Amniotic epithelial cell (primary cell): ENCODE measurements at regions not wholly inside any gene's neighbourhood (a gene's known extent, or its start where the extent isn't known, plus 50 kb on each side); places are given as distances from the start of the nearest gene placed in this dataset.
A peak's percentile ranks its signal among the peaks of the same experiment; 100 is the strongest.
"Not testable (repeated sequence)": the region's sequence is repeated elsewhere in the genome, so short reads cannot be mapped to it uniquely, and the experiment has no call there.

Source experiments
- DNase-seq: peaks from one replicate; pipeline ENCODE4 v3.0.0-alpha.2; 2010; ENCODE audit warnings: low read depth

DNA sequence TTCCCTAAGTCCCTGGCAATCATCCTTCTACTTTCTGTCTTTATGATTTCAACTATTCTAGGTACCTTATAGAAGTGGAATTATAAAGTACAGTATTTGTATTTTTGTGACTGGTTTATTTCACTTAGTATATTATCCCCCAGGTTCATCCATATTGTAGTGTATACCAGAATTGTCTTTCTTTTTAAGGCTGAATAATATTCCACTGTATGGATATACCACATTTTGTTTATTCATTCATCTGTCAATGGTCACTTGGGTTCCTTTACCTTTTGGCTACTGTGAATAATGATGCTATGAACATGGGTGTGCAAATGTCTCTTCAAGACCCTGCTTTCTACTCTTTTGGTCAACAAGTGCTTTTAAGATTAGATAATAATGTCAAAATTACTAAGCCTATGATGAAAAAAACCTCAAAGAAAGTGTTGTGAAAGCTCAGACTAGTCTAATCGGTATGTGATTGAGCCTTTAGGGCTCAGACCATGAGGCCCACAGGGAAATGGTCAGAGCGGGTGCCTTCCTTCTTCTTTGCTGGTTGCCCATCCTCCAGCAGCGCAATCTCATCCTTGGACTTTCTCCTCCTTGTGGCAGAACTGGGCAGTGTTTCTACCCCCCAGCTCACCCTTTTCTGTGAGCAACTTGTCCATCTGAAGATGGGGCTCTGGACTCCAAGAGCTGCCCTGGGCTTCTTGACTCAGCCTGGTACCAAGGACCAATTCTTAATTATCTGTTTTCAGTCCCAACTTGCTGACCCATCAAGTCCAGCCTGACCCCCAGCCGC is 105.4 kb downstream of the TTC8 start:
- DNase-seq, result peak; percentile 32

- DNase-seq, result no peak
These were observed 107.1 kb downstream of the TTC8 start for GRCh38 chr14:88931321-88932110.

GRCh38 chr14:88933191-88933590 is 108.7 kb downstream of the TTC8 start:
- DNase-seq, result no peak

DNA sequence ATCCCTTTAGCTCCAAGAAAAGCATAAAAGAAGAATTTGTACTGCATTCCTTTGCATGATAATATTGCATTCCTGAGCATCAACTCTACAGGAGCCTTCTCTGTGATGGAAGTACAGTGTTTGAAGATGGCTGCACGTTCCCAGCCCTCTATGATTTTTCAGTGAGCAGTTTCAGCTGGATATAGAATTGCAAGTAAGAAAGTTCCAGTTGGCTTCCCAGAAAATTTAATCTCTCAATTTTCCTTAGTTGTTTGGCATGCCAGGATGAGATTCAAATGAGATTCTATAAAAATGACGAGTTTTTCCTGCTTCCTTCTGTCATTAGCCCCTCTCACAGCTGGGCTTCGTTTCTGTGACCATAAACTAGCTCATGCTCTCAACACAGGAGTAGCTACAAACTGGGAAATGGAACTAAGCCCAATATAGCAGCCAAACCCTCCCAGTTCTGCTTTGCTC is 109.9 kb downstream of the TTC8 start:
- DNase-seq, result no peak

DNA sequence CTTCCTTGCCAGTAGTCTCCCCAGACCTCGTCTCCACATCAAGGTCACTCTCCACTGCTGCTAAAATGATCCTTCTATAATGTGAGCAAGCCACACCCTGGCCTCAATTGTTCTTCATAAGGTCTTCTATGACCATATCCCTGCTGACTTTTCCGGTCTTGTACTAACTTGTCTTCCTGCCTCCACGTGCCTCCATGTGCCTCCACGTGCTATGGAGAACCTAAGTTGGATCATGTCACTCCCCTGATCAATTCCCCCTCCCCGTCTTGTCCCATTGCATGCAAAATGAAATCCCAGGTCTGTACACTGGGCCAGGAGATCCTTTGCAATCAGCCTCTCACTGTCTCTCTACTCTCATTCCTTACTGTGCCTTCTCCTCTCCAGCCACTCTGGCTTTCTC is 110.6 kb downstream of the TTC8 start:
- DNase-seq, result no peak

DNA sequence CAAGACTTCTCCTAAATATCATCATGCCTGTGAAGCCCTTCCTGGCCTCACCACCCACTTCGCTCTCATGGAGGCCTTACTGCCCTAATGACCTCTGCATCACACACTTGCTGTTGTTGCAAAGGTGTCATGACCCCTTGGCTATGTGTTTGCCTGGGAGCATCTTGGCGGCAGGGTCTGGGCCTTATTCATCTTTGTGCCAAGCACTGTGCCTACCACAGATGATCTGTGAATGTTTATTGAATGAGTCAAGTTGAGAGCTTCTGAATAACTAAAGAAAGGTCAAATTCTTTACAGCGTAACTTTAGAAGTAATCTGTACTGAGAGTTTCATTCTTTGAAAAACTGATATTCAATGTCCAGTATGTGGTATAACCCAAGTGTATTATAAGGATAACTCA is 113.3 kb downstream of the TTC8 start:
- peak; percentile 6 for DNase-seq

- no peak for DNase-seq
These were observed 116.2 kb downstream of the TTC8 start for GRCh38 chr14:88940671-88941070.

DNA sequence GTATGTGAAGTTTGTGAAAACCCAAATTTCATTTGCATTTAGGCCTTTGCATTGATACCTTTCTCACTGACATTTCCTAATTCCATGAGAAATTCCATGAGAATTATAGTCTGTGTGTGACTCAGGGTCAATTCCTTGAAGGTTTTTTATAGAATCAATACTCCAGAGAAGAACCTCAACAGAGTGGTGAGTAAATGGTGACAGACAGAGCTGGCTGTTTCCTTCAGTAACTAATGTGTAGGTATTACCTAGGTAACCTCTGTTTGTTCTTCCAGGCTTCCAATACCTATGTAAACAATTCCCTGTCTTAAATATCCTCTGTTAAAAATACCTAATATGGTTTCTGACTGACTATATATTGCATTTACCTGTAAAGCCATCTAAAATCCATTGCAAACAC is 117.0 kb downstream of the TTC8 start:
- DNase-seq, result no peak

GRCh38 chr14:88947646-88948598 is 123.5 kb downstream of the TTC8 start:
- DNase-seq, result peak; percentile 57

GRCh38 chr14:88950069-88950468 is 125.6 kb downstream of the TTC8 start:
- no peak for DNase-seq

- no peak for DNase-seq
These were observed 126.9 kb downstream of the TTC8 start for GRCh38 chr14:88951370-88951769.

- DNase-seq, result no peak
These were observed 128.4 kb downstream of the TTC8 start for GRCh38 chr14:88952901-88953300.

GRCh38 chr14:88955455-88955854 is 131.0 kb downstream of the TTC8 start:
- no peak for DNase-seq

DNA sequence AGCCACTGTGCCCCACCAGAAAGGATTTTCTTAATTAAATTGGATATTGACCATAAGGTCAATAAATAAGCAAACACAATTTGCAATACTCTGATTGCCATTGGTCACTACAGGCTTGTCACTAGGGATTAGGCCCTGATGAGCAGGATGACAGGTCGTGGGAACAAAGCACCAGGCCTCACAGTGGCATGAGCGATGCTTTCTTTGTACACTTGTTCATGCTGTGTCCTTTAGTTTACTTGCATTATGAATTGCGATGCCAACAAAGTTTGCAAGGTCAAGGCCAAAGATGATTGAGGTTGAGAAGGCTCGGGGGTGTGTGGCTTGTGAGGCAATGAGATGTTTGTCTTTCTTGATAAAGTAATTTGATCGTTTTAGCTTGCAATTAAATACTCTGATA is 136.0 kb downstream of the TTC8 start:
- no peak for DNase-seq

GRCh38 chr14:88961214-88961613 is 136.8 kb downstream of the TTC8 start:
- no peak for DNase-seq

DNA sequence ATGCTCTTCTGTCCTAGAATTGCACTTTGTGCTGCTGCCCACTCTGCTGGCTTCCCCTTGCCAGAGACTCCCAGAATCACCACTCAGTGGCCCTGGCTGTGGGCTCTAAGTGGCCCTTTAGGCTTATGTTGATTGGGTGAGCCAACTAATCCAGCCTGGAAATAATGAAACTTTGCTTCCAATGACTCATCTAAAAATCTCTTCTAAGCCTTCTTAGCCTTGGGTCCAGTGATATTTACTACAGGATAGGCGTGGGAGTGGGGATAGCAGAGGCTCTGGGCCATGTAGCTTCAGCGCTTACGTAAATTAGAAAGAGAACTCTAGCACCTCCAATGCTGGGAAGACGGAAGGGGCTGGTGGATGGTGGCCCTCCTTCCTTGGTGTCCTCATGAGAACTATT is 137.9 kb downstream of the TTC8 start:
- DNase-seq, result peak; percentile 57

GRCh38 chr14:88967299-88967698 is 142.8 kb downstream of the TTC8 start:
- no peak for DNase-seq

DNA sequence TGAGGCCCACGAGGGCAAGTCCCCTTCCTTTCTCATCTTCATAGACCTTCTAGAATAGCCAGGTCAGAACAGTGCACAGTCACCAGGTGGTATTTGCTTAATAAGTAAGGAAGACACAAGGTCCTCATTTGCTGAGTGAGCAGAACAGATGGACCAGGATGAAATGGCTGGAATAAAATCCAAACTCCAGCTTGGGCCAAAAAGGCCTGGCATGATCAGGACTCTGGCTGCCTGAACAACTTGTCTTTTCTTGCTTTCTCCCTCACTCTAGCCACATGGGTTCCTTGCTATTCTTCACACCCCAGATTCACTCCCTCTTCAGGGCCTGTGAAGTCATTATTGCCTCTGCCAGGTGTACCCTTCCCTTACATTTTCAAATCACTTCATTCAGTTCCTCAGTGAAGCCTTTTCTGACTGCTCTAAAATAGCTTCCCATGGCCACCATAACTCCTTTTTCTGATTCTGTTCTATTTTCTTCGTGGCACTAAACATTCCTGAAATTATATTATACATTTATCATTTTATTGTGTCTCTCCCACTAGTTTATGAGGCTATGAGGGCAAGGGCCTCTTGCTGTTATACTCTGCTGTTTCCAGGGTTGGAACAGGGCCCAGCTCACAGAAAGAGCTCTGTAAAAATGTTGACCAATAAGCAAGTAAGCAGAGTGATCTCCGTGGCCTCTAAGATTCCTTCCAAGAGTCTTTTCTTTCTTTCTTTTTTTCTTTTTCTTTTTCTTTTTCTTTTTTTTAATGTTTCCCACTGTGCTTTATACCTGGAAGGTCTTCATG is 150.8 kb downstream of the TTC8 start:
- DNase-seq, result no peak

DNA sequence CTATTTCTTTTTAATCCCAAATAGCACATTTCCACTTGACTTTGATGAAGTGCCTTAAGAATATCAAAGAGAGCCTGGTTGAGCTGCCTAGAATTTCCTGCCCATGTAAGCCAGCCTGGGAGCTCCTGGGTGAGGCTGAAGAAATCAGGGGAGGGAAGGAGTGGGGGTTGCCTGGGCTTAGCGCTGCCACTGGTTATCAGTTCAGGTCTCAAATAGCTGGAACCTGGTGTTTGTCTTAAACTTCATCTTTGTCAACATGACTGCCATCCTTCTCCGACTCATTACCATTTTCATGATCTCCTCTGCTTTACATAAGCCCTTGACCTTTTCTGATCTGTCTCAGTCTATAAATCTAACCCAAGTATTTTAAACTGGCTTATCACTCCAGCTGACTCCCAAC is 151.5 kb downstream of the TTC8 start:
- DNase-seq, result no peak

- not testable (repeated sequence) for DNase-seq
These were observed 156.5 kb downstream of the TTC8 start for GRCh38 chr14:88980907-88981306.

DNA sequence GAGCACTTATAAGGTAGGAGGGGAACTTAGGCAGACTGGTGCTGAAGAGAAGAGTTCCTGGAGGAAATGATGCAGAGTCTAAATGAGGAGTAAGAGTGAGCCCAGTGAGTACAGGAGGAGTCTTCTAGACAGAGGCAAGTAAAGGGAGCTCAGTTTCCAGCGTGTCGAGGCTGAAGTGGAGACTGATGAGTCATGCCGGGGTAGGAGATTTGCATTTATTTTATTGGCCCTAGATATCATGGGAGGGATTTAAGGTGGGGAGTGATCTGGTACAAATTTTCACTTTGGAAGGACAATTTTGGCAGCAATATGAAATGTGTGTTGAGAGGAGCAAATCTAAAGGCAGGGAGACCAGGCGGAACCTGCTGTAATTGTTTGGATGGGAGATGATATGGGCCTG is 157.5 kb downstream of the TTC8 start:
- DNase-seq, result no peak
